GM13976 (cell line): ENCODE measurements at regions not wholly inside any gene's neighbourhood (a gene's known extent, or its start where the extent isn't known, plus 50 kb on each side); places are given as distances from the start of the nearest gene placed in this dataset.

Experiments
- DNase-seq: peaks from one replicate; pipeline ENCODE4 v3.0.0; 2012; ENCODE audit warnings: low spot score
- in situ Hi-C: fragments of 300-500 bp; cut with MboI; formaldehyde crosslinking; loops from one replicate; pipeline ENCODE4 v1.12.0; 2022; ENCODE audit warnings: low sequenced_read_pairs, mixed read lengths, inconsistent platforms; ENCODE audit not compliant: unreplicated experiment
- TF ChIP-seq, protein P1 (sequence below): IDR thresholded peaks from 2 replicates; pipeline ENCODE4 v1.5.1; 2012; ENCODE audit warnings: borderline replicate concordance, mild to moderate bottlenecking; ENCODE audit not compliant: insufficient read depth; ENCODE audit errors: extremely low read depth, missing control alignments, control extremely low read depth

DNA sequence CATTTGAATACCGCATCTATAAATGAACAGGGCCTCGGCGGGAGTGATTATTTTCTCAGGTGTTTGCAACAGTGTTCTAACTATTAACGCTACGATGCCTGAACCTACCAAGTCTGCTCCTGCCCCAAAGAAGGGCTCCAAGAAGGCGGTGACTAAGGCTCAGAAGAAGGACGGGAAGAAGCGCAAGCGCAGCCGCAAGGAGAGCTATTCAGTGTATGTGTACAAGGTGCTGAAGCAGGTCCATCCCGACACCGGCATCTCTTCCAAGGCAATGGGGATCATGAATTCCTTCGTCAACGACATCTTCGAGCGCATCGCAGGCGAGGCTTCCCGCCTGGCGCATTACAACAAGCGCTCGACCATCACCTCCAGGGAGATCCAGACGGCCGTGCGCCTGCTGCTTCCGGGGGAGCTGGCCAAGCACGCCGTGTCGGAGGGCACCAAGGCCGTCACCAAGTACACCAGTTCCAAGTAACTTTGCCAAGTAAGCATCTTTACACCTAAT, 70.9 kb downstream of the HFE start:
- no peak for DNase-seq
- in situ Hi-C loops: no loop called here
- TF ChIP-seq, protein P1, sequence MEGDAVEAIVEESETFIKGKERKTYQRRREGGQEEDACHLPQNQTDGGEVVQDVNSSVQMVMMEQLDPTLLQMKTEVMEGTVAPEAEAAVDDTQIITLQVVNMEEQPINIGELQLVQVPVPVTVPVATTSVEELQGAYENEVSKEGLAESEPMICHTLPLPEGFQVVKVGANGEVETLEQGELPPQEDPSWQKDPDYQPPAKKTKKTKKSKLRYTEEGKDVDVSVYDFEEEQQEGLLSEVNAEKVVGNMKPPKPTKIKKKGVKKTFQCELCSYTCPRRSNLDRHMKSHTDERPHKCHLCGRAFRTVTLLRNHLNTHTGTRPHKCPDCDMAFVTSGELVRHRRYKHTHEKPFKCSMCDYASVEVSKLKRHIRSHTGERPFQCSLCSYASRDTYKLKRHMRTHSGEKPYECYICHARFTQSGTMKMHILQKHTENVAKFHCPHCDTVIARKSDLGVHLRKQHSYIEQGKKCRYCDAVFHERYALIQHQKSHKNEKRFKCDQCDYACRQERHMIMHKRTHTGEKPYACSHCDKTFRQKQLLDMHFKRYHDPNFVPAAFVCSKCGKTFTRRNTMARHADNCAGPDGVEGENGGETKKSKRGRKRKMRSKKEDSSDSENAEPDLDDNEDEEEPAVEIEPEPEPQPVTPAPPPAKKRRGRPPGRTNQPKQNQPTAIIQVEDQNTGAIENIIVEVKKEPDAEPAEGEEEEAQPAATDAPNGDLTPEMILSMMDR: no peak

DNA sequence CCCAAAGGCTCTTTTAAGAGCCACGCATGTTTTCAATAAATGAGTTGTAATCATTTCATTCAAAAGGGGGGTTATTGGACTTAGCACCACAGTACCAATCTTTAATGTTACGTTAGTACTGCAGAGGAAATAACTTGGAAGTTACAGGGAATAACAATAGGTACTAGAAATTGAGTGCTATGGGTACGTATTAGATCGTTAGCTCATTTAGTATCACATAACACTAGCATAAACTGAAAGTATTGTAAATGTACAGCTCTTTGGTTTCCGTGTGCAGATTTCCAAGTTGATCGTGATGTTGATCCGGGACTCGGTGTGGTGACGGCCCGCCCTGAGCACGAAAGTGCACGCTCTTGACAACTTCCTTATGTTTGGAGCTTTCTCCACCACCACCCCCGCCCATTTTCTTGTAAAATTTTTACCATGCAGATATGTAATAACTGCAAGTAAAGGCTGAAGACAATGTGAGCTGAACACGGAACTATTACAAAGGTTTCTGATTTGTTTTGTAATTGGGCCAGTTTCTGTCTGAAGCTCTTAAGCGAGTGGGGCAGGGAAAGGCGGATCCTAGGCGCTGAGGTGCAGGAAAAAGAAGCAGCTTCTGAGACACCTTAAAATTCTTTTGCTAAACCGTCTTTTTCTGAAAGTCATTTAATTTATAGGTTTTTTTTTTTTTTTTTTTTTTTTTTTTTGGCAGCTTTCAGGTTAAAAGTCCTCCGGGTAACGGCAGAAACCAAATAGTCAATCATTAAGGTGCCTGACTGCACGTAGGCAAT, 71.5 kb downstream of the HFE start:
- DNase-seq: no peak
- TF ChIP-seq, protein P1: no peak
- in situ Hi-C loops: no loop called here

DNA sequence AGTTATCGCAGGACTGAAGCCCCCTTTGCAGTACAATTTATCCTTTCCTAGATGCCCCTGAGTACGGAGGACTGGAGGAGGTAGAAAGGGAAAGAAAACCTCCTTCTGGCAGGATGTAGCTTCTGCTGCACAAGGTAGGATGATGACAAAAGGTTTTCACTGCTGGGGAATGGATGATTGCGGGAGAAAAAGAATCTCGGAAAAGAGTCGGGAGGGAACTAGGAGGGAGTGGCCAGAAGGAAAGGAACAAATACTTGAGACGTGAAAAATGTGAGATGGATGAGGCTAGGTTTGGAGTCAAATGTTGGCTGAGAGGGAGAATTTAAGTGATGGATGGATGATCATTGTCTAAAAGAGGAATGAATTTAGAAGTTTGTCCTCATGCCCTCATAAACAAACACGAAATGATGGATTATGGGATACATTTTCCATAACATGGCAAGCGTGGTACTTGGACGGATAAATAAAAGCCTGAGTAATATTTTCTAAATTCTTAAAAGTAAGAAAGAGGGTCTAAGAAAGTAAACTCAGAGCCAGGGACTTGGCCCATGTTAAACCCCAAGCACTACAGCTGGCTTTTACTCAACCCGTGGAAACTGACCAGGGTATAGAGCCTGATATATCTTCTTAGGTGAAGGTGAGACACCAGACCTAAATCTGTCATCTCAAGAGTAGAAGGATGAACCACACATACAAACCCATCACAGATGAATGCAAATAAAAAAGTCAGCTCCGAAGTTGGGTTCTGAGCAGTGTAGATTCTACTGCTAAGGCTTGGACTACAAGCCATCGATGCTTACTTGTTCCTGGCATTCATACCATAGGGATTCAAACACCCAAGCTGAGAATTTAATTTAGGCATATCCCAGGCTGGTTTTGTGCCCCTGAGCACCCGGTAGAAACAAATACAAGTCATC, 72.4 kb downstream of the HFE start:
- in situ Hi-C loops: no loop called here
- TF ChIP-seq, protein P1: no peak
- DNase-seq: no peak

DNA sequence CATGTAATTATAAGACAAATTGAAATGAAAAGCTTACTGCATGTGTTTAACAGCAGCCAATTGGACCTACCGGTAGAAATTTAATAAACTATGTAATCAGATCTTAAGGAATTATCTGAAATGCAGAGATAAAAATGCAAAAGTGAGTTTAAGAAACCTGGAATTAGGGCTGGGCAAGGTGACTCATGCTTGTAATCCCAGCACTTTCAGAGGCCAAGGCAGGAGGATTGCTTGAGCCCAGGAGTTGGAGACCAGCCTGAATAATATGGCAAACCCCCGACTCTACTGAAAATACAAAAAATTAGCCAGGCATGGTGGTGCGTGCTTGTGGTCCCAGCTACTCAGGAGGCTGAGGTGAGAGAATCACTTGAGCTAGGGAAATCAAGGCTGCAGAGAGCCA, 74.1 kb downstream of the HFE start:
- TF ChIP-seq, protein P1: no peak
- in situ Hi-C loops: no loop called here
- DNase-seq: no peak

DNA sequence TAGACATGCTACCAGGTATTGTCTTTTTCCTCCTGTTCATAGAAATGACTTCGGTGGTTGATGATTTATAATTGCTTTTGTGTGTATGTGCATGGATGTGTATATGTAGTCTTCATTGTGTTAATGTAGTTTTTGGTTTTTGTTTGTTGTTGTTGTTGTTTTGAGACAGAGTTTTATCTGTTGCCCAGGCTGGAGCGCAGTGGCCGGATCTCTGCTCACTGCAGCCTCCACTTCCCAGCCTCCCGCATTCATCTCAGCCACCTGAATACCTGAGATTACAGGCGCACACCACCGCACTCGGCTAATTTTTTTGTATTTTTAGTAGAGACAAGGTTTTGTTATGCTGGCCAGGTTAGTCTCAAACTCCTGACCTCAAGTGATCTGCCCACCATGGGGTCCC, 75.2 kb downstream of the HFE start:
- in situ Hi-C loops: no loop called here
- TF ChIP-seq, protein P1: no peak
- DNase-seq: no peak

DNA sequence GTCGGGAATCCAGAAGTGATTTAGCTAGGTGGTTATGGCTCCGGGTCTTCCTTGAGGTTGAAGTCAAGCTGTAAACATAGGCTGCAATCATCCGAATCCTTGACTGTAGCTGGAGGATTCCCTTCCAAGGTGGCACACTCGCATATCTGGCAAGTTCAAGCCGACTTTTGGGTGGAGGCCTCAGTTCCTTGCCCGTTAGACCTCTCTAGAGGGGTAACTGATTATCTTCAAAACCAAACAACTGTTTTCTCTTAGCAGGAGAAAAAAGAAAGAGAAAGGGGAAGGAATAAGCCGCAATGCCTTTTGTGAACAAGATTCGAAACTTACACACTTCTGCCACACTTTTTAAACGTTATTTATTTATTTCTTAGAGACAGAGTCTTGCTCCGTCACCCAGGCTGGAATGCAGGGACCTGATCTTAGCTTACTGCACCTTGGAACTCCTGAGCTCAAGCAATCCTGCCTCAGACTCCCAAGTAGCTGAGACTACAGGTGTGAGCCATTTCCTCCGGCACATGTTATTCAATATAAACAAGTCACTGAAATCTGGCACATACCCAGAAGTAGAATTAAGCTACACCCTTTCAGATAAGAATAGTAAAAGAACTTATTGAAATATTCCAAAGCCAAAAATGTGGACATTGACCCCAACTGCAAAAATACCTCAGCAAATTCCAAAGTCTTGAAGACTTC, 76.3 kb downstream of the HFE start:
- TF ChIP-seq, protein P1: no peak
- in situ Hi-C loops: no loop called here
- no peak for DNase-seq
